ENCODE measurements at regions not wholly inside any gene's neighbourhood (a gene's known extent, or its start where the extent isn't known, plus 50 kb on each side); places are given as distances from the start of the nearest gene placed in this dataset.

- no peak for DNase-seq
- no TSS peak for BruUV-seq (replicated peaks)
- no peaks in the 10 kb centered on the region for H3K79me2 ChIP-seq (ENCODE audit: low read depth)
- CTCF ChIA-PET: no interaction called here
- no peaks in the 10 kb centered on the region for H3F3A ChIP-seq (ENCODE audit: insufficient read depth, low read depth)
- no peak overlapping the region for H3K4me3 ChIP-seq
- intact Hi-C loops (cut with micrococcal nuclease; ENCODE audit: unreplicated experiment): no loop called here
- no peak overlapping the region for H2AFZ ChIP-seq
- no peaks in the 10 kb centered on the region for H3K9me2 ChIP-seq (ENCODE audit: insufficient read depth)
- H3K9me3 ChIP-seq (ENCODE audit: insufficient read depth, low read depth): no peaks in the 10 kb centered on the region
- H3K27ac ChIP-seq: no peak overlapping the region
- H3K36me3 ChIP-seq (ENCODE audit: low read depth): no peaks in the 10 kb centered on the region
- no peak overlapping the region for H3K4me2 ChIP-seq
- POLR2A ChIA-PET (ENCODE audit: unreplicated experiment): no interaction called here
- H3K4me1 ChIP-seq (replicated peaks; ENCODE audit: insufficient read depth): no peaks in the 10 kb centered on the region
- H3K27me3 ChIP-seq (ENCODE audit: insufficient read depth, low read depth): no peaks in the 10 kb centered on the region
- TF ChIP-seq EZH2 (IDR thresholded peaks at IDR 0.05; ENCODE audit: low read depth) (no peak), CTCF (conservative IDR thresholded peaks at IDR 0.05) (no peak)
- no peaks in the 10 kb centered on the region for H4K20me1 ChIP-seq (ENCODE audit: insufficient read depth)
Observed at GRCh38 chr13:84038001-84038400, 155.7 kb upstream of the SLITRK1 start.

DNA sequence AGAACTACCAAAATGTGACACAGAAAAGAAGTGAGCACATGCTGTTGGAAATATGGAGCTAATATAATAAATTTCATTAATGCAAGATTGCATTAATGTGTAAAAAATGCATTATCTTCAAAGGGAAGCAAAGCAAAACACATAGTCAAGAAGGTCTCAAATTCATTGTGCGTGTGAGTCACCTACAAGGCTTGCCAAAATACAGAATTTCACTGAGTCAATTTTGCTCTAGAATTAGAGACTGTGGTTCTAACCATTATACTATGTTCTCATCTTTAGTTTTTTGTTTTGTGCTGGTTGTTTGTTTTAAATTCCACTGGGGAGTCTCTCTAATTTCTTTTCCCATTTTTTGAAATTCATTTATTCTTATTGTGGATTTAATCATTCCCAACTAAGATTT lies 149.8 kb upstream of the SLITRK1 start:
- DNase-seq: no peak

GRCh38 chr13:84031120-84031519 lies 148.8 kb upstream of the SLITRK1 start:
- H2AFZ ChIP-seq: no peak overlapping the region
- no peaks in the 10 kb centered on the region for H3F3A ChIP-seq (ENCODE audit: insufficient read depth, low read depth)
- no peaks in the 10 kb centered on the region for H3K27me3 ChIP-seq (ENCODE audit: insufficient read depth, low read depth)
- H3K36me3 ChIP-seq (ENCODE audit: low read depth): no peaks in the 10 kb centered on the region
- no peaks in the 10 kb centered on the region for H3K79me2 ChIP-seq (ENCODE audit: low read depth)
- no peak overlapping the region for H3K4me3 ChIP-seq
- H3K27ac ChIP-seq: no peak overlapping the region
- CTCF ChIA-PET: no interaction called here
- H3K9me2 ChIP-seq (ENCODE audit: insufficient read depth): no peaks in the 10 kb centered on the region
- no TSS peak for BruUV-seq (replicated peaks)
- POLR2A ChIA-PET (ENCODE audit: unreplicated experiment): no interaction called here
- no peak overlapping the region for H3K4me2 ChIP-seq
- no peaks in the 10 kb centered on the region for H3K9me3 ChIP-seq (ENCODE audit: insufficient read depth, low read depth)
- DNase-seq: no peak
- no peaks in the 10 kb centered on the region for H4K20me1 ChIP-seq (ENCODE audit: insufficient read depth)
- intact Hi-C loops (cut with micrococcal nuclease; ENCODE audit: unreplicated experiment): no loop called here
- H3K4me1 ChIP-seq (replicated peaks; ENCODE audit: insufficient read depth): no peaks in the 10 kb centered on the region
- TF ChIP-seq EZH2 (IDR thresholded peaks at IDR 0.05; ENCODE audit: low read depth) (no peak), CTCF (conservative IDR thresholded peaks at IDR 0.05) (no peak)

More for the DNA sequence above, 149.8 kb upstream of the SLITRK1 start:
- Histone ChIP-seq H3K27me3 (ENCODE audit: insufficient read depth, low read depth) (no peaks in the 10 kb centered on the region), H3K79me2 (ENCODE audit: low read depth) (no peaks in the 10 kb centered on the region), H4K20me1 (ENCODE audit: insufficient read depth) (no peaks in the 10 kb centered on the region), H2AFZ (no peak overlapping the region), H3K9me2 (ENCODE audit: insufficient read depth) (no peaks in the 10 kb centered on the region), H3K9me3 (ENCODE audit: insufficient read depth, low read depth) (no peaks in the 10 kb centered on the region), H3K36me3 (ENCODE audit: low read depth) (no peaks in the 10 kb centered on the region), H3K4me1 (replicated peaks; ENCODE audit: insufficient read depth) (no peaks in the 10 kb centered on the region), H3K4me3 (no peak overlapping the region), H3K27ac (no peak overlapping the region), H3F3A (ENCODE audit: insufficient read depth, low read depth) (no peaks in the 10 kb centered on the region), H3K4me2 (no peak overlapping the region)
- intact Hi-C loops (cut with micrococcal nuclease; ENCODE audit: unreplicated experiment): no loop called here
- ChIA-PET CTCF (no interaction called here), POLR2A (ENCODE audit: unreplicated experiment) (no interaction called here)
- TF ChIP-seq EZH2 (IDR thresholded peaks at IDR 0.05; ENCODE audit: low read depth) (no peak), CTCF (conservative IDR thresholded peaks at IDR 0.05) (no peak)
- no TSS peak for BruUV-seq (replicated peaks)

Data from PC-9 (cell line).